ENCODE measurements at regions not wholly inside any gene's neighbourhood (a gene's known extent, or its start where the extent isn't known, plus 50 kb on each side); places are given as distances from the start of the nearest gene placed in this dataset.
"Not testable (repeated sequence)": the region's sequence is repeated elsewhere in the genome, so short reads cannot be mapped to it uniquely, and the experiment has no call there.

GRCh38 chr16:75924397-75924796 lies 198.1 kb upstream of the CPHXL start:
- DNase-seq (ENCODE audit: low read depth) = no peak

DNA sequence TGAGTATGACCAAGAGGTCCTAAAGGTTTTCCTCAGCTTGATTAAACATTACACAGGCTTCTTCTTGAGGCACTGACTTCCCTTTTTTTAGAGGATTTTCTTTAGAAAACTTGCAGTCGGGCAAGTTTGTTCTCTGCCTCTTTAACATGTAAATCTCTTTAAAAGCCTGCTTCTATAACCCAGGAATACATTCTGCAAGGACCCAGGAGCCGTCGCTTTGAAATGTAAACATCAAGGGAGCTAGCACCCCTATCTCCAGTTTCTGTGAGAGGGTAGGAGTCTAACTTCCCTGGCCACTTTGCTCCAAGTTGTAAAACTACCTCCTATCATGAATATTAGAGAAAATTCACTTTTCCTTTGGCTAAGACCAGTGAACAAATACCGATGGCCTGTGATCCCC lies 201.5 kb upstream of the CPHXL start:
- DNase-seq (ENCODE audit: low read depth) = no peak

GRCh38 chr16:75928295-75928694 lies 202.0 kb upstream of the CPHXL start:
- no peak for DNase-seq (ENCODE audit: low read depth)

DNA sequence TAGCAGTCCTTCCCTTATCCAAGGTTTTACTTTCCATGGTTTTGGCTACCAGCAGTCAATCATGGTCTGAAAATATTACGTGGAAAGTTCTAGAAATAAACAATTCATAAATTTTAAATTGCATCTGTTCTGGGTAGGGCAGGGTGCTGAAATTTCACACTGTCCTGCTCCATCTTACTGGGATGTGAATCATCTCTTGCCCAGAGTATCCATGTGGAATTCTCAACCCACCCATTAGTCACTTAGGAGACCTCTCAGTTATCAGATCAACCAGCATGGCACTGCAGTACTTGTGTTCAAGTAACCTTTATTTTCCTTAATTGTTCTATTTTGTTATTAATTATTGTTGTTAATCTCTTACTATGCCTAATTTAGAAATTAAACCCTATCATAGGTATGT lies 202.8 kb upstream of the CPHXL start:
- DNase-seq (ENCODE audit: low read depth) = no peak

DNA sequence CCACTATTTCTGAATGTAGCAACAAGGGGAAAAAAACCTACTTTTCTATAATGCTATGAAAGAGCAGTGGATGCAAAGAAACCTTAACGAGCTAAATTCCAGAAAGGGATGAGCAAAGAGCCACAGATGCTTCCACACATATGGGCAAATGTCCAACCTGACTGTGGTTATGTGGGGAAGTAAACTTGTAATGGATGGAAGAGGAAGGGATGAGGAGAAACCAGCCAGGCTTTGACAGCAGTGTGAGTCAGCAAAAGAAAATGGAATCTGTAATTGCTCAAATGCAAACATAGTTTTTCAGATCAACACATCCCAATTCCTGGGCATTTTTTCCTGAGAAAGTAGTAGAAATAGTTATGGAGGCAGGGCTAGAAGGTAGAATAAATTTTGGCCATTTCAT lies 204.8 kb upstream of the CPHXL start:
- no peak for DNase-seq (ENCODE audit: low read depth)

GRCh38 chr16:75931970-75932369 lies 205.7 kb upstream of the CPHXL start:
- no peak for DNase-seq (ENCODE audit: low read depth)

DNA sequence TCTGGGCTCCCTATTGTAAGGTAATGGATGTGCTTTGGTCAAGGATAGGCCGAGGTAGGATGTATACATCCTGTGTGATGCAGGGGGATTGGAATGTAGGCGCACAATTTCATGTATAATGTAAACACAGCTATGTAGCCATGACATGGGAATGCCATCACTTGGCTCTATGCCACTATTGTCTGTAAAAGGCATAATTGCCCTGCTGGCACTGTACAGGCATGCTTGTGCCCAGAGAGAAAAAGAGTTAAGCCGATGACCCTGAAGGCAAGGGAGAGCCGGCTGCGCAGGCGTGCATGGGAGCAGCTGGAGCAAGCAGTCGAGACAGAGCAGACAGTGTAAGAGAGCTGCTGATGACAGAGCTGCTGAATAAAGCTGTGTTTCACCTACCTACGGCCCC lies 212.5 kb upstream of the CPHXL start:
- no peak for DNase-seq (ENCODE audit: low read depth)

DNA sequence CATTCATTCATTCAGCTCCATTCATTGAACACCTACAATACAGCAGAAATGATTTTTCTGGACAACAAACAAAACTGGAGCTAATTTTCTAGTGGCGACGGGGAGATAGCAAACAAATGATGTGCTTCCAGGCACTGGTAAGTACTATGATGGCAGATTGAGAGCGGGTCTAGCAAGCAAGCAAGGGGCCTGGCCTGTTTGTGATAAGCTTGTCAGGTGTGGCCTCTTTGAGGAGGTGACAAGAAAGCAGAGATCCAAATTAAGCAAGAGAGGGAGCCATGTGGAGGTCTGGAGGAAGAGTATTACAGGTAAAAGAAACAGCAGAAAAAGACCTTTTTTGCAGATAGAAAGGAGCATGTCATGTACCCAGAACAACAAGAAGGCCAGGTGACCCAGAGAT lies 216.1 kb upstream of the CPHXL start:
- no peak for DNase-seq (ENCODE audit: low read depth)

DNA sequence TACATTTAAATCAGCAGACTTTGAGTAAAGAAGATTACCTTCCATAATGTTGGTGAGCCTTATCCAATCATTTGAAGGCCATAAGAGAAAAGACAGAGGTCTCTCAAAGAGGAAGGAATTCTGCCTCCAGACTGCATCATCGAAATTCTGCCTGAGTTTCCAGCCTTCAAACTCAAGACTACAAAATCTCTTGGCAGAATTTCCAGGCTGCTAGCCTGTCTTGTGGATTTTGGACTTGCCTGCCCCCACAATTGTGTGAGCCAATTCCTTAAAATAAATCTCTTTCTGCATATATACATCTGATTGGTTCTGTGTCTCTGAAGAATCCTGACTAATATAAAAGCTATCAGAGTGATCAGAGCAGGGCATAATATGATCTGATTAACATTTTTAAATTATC lies 216.6 kb upstream of the CPHXL start:
- no peak for DNase-seq (ENCODE audit: low read depth)

DNA sequence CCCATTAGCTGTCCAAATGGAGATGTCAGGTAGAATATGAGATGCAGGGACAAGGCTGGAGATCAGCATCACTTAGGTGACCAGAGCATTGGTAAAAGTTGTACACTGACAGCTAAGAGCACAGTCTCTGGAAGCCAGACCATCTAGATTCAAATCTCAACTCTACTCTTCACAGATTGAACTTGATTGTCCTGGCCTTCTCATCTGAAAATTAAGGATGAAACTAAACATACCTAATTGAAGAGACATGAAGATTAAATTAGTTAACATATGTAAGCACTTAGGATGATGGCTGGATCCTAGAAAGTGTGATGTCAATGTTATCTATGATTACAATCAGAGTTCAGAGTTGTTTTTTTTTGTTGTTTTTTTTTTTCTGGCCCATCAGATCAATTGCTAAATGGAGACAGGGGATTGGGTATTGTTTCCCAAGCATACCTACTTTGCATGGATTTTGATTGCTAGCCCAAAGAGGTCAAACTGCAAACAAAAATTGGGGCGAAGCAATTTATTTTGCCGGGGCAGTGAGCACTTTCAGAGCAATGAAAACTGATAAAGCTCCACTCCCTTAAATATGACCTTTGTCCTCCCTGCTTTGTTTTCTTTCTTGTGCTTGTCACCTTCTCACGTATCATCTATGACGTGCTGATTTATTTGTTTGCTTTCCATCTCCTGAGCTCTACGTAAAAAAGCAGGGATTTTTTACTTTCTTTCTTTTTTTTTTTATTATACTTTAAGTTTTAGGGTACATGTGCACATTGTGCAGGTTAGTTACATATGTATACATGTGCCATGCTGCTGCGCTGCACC lies 217.6 kb upstream of the CPHXL start:
- no peak for DNase-seq (ENCODE audit: low read depth)

DNA sequence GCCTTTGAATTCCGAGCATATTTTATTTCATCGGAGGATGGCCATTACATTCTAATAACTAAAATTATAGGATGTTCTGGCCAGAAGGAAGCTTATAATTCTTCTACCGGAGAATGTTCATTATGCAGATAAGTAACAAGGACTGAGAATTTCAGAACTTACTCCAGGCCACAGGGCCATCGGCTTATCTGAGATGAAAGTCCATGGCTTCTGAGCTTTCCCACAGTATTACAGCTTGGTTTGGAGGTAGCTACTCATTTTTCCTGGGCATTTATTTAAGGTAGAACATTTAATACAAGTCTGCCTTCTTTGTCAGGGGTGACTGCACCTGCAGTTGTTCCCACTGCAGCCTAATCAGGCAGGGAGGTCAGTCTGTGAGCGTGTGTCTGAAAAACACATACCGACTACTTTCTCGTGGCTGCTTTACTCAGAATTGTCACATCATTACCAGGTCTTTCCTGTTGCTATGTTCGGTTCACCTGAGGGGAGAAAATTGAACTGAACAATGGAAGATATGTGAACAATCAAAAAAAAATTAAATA lies 219.7 kb upstream of the CPHXL start:
- no peak for DNase-seq (ENCODE audit: low read depth)

DNA sequence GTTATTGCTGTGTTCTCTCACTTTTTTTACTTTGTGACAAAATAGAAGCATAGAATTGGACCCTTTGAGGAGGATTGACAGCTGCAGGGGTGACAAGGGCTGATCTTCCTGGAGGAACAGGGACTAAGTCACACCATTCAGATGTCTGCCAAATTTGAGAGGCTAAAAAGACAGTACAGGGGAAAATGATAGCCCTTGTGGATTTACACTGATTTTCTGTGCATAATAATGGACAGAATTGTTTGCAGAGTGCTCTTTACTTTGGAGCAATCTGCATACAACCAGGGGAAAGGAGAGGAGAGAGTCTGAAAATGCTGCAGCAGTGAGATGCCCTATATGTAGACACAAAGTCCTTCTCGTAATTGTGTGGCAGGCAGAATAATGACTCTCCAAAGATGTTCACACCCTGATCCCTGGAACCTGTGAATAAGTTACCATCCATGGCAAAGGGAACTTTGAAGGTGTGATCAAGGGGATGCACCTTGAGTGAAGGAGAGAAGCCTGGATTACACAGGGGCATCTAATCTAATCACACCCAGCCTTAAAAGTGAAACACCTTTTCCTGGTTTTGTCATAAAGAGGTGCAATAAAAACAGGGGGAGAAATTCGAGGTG lies 221.4 kb upstream of the CPHXL start:
- DNase-seq (ENCODE audit: low read depth) = no peak

DNA sequence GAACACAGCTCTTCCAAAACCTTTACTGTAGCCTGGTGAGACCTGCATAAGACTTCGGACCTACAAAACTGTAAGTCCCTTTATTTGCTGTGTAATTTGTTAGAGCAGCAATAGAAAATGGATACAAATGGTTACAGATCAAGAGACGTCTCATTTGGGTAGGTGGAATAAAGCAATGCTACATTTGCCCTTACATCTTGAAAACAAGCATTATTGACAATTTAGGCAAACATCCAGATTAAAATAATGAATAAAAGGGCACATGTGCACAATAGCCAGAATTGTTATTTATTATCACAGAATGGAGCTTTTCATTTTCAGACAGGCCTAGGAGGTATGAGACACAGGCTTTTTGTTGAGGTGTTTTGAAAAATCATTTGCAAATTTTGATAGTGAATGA lies 222.2 kb upstream of the CPHXL start:
- no peak for DNase-seq (ENCODE audit: low read depth)

DNA sequence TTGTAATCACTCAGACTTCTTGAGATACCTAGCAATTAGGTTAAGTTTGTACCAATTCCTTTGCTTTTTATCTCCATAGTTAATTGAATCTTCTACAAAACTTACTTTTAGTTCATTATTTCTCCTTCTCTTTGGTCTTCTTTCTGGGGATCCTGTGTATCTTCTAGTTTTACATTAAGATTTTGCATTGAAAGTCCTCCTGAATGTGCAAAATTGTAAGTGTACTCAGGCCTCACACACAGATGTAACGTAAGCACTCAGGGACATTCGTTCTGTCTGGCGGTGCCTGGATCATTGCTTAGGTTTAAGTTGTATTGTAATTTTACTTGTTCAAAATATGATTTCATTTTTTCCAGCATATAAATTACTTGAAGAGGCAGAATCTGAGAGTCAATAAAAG lies 222.6 kb upstream of the CPHXL start:
- no peak for DNase-seq (ENCODE audit: low read depth)

DNA sequence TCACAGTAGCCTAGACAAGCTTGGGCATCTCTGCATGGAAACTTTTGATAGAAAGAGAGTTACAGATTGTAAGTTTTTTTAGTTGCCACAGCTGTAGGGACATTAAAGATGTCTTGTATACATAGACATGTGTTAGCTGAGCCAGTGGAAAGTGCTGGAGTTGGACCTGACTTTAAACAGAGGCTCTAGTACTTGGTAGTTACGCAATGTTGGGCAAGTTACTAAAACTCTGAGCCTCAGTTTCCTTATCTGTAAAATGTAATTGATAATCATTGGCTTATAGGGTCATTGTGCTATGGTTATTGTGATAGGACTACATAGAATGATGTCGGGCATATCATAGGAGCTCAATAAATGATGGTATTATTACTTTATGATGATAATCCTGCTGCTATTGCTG lies 225.8 kb upstream of the CPHXL start:
- DNase-seq (ENCODE audit: low read depth) = no peak

- DNase-seq (ENCODE audit: low read depth) = no peak
These were observed 231.6 kb upstream of the CPHXL start for GRCh38 chr16:75957870-75958269.

GRCh38 chr16:75965504-75966374 lies 239.4 kb upstream of the CPHXL start:
- no peak for DNase-seq (ENCODE audit: low read depth)

- not testable (repeated sequence) for DNase-seq (ENCODE audit: low read depth)
These were observed 242.8 kb upstream of the CPHXL start for GRCh38 chr16:75969120-75969519.

- no peak for DNase-seq (ENCODE audit: low read depth)
These were observed 245.0 kb upstream of the CPHXL start for GRCh38 chr16:75971334-75971733.

- DNase-seq (ENCODE audit: low read depth) = no peak
These were observed 257.0 kb upstream of the CPHXL start for GRCh38 chr16:75983296-75983695.

DNA sequence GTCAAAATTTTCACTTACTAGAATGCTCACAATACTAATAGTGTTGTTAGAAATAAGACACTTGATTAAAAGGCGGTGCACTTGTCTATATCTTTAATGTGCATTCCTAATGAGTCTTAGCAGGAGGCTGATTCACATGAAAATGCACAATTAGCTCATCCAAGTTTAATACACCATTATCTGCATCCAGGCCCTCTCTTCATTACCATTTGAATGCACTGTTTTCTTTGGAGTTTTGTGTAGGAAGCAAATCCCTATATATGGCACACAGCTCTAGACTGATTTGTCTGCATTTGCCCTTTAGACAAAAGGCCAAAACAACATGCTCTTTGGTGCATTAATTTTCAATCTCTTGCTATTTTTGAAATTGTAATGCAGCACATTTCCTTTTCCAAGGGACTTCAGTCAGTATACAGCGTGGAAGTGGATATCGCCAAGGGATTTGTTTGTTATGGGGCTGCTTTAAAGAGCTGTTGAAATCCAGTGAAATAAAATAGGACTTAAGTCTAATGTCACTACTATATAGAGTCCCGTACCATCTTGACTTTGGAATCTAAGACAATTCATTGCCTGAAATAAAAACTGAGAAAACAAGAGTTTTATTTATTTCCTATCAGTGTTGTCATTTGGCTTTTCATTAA lies 257.6 kb upstream of the CPHXL start:
- no peak for DNase-seq (ENCODE audit: low read depth)

- DNase-seq (ENCODE audit: low read depth) = no peak
These were observed 261.0 kb upstream of the CPHXL start for GRCh38 chr16:75987323-75987722.
